ENCODE measurements at regions not wholly inside any gene's neighbourhood (a gene's known extent, or its start where the extent isn't known, plus 50 kb on each side); places are given as distances from the start of the nearest gene placed in this dataset.

GRCh38 chr3:19093084-19093483 is 55.2 kb upstream of the KCNH8 start:
- no peak for DNase-seq

- DNase-seq = no peak
Measured at GRCh38 chr3:19077388-19077787, 70.9 kb upstream of the KCNH8 start.

GRCh38 chr3:19075037-19075436 is 73.3 kb upstream of the KCNH8 start:
- DNase-seq = no peak

GRCh38 chr3:19074257-19074900 is 73.9 kb upstream of the KCNH8 start:
- no peak for DNase-seq

GRCh38 chr3:19073341-19074105 is 74.8 kb upstream of the KCNH8 start:
- no peak for DNase-seq

- no peak for DNase-seq
Measured at GRCh38 chr3:19070325-19070724, 78.0 kb upstream of the KCNH8 start.

- no peak for DNase-seq
Measured at GRCh38 chr3:19065027-19065426, 83.3 kb upstream of the KCNH8 start.

GRCh38 chr3:19063936-19064335 is 84.4 kb upstream of the KCNH8 start:
- no peak for DNase-seq

GRCh38 chr3:19060404-19060803 is 87.9 kb upstream of the KCNH8 start:
- DNase-seq = no peak

- DNase-seq = no peak
Measured at GRCh38 chr3:19052874-19053273, 95.4 kb upstream of the KCNH8 start.

GRCh38 chr3:19046440-19046839 is 101.9 kb upstream of the KCNH8 start:
- DNase-seq = no peak

GRCh38 chr3:19030522-19030839 is 117.8 kb upstream of the KCNH8 start:
- no peak for DNase-seq

GRCh38 chr3:19029837-19030521 is 118.3 kb upstream of the KCNH8 start:
- no peak for DNase-seq

- DNase-seq = no peak
Measured at GRCh38 chr3:19025441-19025840, 122.9 kb upstream of the KCNH8 start.

- no peak for DNase-seq
Measured at GRCh38 chr3:19022546-19022945, 125.8 kb upstream of the KCNH8 start.

GRCh38 chr3:19016851-19017250 is 131.5 kb upstream of the KCNH8 start:
- DNase-seq = no peak

- no peak for DNase-seq
Measured at GRCh38 chr3:19013879-19014278, 134.4 kb upstream of the KCNH8 start.

GRCh38 chr3:19012846-19013245 is 135.5 kb upstream of the KCNH8 start:
- no peak for DNase-seq

GRCh38 chr3:19002606-19003005 is 145.7 kb upstream of the KCNH8 start:
- DNase-seq = no peak

GRCh38 chr3:18998069-18998468 is 150.2 kb upstream of the KCNH8 start:
- no peak for DNase-seq

GRCh38 chr3:18992709-18993108 is 155.6 kb upstream of the KCNH8 start:
- no peak for DNase-seq

- no peak for DNase-seq
Measured at GRCh38 chr3:18989237-18989795, 159.0 kb upstream of the KCNH8 start.

- no peak for DNase-seq
Measured at GRCh38 chr3:18988614-18989229, 159.6 kb upstream of the KCNH8 start.

Measured in occipital lobe (tissue), 1 donor.